GM12872 (cell line): ENCODE measurements at regions not wholly inside any gene's neighbourhood (a gene's known extent, or its start where the extent isn't known, plus 50 kb on each side); places are given as distances from the start of the nearest gene placed in this dataset.

Source experiments
- TF ChIP-seq, protein P1 (sequence below): IDR thresholded peaks from 3 replicates; pipeline ENCODE4 v1.5.1; 2011; ENCODE audit warnings: low read depth, mild to moderate bottlenecking, low read length, moderate library complexity; ENCODE audit not compliant: insufficient read depth

DNA sequence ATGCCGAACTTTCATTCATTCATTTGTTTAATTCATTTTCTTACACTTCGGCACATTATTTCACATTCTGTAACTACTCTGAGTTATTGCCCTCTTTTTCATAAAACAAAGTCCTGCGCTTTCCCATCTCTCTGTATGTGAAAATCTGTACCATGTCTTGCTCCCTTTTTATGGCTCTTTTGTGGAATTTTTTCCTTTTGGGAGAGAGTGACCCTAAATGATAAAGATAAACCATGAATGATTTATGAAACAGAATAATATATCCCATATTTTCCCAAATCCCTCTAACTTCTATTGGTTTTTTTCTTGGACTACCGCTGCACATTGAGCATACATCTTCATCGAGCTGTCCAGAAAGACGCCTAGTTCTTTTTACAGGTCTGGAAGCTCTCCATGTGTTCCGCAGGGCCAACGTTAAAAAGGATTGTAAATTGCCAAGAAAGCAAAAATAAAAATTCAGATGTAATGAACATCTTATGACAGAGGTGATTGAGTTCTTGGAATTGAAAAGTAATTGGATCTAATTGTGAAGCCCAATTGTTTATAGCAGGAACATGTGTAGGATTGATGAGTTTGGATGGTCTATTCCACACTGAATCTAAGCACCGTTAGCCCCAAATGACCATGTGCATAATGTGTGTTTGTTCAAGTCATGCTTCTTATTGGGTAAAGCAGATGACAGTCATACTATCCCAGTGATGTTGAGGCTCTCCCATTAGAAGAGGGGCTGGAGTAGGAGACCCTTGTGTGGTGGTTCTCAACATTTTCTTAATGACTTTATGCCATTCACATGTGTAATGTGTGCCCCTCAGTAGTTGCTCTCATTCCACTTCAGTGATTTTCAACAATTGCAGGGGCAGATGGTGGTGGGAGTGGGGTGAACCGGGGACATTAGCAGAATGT lies 378.9 kb downstream of the DLEU7 start:
- TF ChIP-seq, protein P1, sequence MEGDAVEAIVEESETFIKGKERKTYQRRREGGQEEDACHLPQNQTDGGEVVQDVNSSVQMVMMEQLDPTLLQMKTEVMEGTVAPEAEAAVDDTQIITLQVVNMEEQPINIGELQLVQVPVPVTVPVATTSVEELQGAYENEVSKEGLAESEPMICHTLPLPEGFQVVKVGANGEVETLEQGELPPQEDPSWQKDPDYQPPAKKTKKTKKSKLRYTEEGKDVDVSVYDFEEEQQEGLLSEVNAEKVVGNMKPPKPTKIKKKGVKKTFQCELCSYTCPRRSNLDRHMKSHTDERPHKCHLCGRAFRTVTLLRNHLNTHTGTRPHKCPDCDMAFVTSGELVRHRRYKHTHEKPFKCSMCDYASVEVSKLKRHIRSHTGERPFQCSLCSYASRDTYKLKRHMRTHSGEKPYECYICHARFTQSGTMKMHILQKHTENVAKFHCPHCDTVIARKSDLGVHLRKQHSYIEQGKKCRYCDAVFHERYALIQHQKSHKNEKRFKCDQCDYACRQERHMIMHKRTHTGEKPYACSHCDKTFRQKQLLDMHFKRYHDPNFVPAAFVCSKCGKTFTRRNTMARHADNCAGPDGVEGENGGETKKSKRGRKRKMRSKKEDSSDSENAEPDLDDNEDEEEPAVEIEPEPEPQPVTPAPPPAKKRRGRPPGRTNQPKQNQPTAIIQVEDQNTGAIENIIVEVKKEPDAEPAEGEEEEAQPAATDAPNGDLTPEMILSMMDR = no peak

- TF ChIP-seq, protein P1 = no peak
Measured at GRCh38 chr13:50466456-50466855, 377.0 kb downstream of the DLEU7 start.

DNA sequence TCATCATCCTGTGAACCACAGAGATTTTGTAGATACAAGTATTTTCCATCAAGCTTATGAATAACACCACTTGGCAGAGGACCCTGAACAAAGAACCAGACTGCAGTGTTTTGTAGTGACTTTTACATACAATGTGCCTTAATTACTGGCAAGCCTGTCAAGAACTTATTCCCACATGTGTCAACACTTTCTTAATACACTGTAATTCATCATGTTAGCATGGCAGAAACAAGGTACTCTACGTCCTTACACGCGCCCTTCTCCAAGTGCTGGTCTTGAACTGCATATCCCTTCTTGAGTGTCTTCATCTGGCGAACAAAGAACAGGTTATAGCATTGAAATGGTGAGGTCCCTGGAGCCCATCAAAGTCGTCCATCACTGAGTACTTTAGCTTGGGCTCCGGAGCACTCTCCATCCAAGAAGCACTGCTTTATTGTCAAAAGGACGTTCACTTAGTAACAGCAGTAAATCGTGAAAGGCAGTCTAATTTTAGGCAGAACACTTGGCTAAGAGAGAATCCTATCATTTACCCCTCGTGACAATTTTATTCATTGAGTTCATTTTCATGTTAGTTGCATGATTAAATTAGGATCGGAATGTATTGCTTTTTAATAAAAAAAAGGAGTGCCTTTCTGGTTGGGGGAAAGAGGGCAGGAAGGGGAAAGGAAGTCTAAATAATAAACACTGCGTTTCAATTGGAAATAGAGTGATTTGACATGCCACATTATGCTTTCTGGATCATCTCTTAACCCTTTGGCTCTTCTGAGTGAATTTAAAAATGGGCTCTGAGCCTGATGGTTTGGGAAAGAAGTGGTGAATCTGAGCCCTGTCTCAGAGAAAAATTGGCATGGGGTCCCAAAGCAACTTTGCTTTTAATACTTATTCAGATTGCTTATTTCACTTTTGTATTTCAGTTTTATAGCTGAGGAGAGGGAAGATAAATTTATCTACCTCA lies 376.1 kb downstream of the DLEU7 start:
- TF ChIP-seq, protein P1 = no peak

GRCh38 chr13:50468849-50469669 lies 374.4 kb downstream of the DLEU7 start:
- TF ChIP-seq, protein P1 = no peak

DNA sequence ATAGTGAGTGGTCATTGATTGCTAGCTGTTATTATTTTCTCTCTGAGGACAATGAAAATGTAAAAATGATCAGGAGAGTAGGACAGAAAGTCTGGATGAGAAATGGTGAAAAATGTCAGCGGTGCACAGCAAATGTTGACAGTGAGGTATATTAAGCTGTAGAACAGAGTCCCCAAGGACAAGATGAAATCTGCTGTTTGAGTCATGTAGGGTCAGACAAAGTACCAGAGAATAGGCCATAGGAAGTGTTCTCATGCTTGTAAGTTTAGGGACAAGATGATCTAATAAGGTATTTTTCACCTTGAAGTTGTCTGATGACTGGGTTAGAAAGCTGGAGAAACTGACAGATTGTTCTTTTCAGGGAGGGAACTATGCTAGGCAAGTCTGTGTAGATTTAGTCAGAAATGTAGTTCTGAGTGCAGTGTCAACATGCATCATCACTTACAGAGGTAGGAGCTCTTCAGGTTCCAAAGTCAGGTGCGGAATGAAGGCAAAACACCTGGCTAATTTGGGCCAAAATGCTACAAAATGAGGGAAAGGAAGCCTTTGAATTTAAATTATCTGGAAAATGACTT lies 369.3 kb downstream of the DLEU7 start:
- TF ChIP-seq, protein P1 = no peak

- TF ChIP-seq, protein P1 = no peak
Measured at GRCh38 chr13:50476577-50477285, 366.8 kb downstream of the DLEU7 start.
